ENCODE measurements at regions not wholly inside any gene's neighbourhood (a gene's known extent, or its start where the extent isn't known, plus 50 kb on each side); places are given as distances from the start of the nearest gene placed in this dataset.

DNA sequence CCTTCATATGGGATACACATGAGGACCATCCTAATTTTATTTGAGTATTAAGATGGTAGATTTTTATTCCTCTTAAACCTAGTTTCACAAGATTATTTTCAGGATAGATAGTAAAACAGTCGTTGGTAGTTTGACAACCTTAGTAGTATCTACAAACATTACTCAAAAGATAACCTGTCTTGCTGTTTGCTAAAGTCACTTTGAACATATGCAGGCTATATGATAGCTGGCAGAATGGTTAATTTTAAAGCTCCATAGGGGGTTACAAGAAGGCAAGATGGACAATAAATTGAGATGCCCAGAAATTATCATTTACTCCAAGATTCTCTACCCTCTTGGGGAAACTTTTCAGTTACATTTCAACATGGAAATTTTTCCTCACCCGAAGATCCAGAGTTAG lies 525.7 kb downstream of the SOX5 start:
- TF ChIP-seq, protein P1, sequence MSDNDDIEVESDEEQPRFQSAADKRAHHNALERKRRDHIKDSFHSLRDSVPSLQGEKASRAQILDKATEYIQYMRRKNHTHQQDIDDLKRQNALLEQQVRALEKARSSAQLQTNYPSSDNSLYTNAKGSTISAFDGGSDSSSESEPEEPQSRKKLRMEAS (IDR thresholded peaks at IDR 0.05; ENCODE audit: low read depth, low read length) = no peak
- TF ChIP-seq EP300 (IDR thresholded peaks at IDR 0.05; ENCODE audit: borderline replicate concordance in 1 of 2, control insufficient read depth in 1 of 2, low read depth in 2 of 2, low read length in 2 of 2) (no peak), SUZ12 (IDR thresholded peaks at IDR 0.05; ENCODE audit: unreplicated experiment) (no peak), FOS (IDR thresholded peaks at IDR 0.05; ENCODE audit: borderline replicate concordance, extremely low read depth, insufficient read length) (no peak), EGR1 (IDR thresholded peaks at IDR 0.05; ENCODE audit: borderline replicate concordance in 1 of 2, low read depth in 2 of 2, low read length in 2 of 2) (no peak), CTCF (IDR thresholded peaks at IDR 0.05 in 2 of 3, conservative IDR thresholded peaks at IDR 0.05 in 1 of 3; ENCODE audit: control insufficient read depth in 2 of 3, extremely low read depth in 1 of 3, insufficient read depth in 1 of 3, low read depth in 3 of 3, low read length in 3 of 3) (no peak)
- TF ChIP-seq, protein P2, sequence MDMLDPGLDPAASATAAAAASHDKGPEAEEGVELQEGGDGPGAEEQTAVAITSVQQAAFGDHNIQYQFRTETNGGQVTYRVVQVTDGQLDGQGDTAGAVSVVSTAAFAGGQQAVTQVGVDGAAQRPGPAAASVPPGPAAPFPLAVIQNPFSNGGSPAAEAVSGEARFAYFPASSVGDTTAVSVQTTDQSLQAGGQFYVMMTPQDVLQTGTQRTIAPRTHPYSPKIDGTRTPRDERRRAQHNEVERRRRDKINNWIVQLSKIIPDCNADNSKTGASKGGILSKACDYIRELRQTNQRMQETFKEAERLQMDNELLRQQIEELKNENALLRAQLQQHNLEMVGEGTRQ (IDR thresholded peaks at IDR 0.05; ENCODE audit: borderline replicate concordance, low read depth, low read length) = no peak
